Activated CD4-positive, alpha-beta T cell treated with anti-CD3 and anti-CD28 coated beads, Interleukin-2, amount 50 U/mL, for 1 hour (primary cell): ENCODE measurements at regions not wholly inside any gene's neighbourhood (a gene's known extent, or its start where the extent isn't known, plus 50 kb on each side); places are given as distances from the start of the nearest gene placed in this dataset.

Source experiments
- DNase-seq: peaks from one replicate; pipeline ENCODE4 v3.0.0-alpha.2; 2020

DNA sequence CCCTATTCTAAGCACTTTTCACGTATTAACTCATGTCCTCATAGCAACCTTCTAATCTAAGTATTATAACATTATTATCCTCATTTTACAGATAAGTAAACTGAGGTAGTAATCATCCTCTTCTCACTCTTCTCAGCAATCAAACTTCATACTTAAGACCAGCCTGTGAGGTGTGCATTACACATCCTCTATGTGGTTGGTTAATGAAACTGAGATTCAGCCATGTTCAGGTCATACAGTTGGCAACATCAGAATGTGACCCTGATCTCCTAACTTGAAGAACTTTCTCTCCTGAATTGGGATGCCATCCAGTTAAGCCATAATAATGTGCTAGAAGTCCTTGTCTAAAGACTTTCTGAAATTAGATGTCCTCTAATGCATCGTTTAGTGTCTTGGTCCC lies 275.1 kb upstream of the ANKRD55 start:
- DNase-seq = no peak

DNA sequence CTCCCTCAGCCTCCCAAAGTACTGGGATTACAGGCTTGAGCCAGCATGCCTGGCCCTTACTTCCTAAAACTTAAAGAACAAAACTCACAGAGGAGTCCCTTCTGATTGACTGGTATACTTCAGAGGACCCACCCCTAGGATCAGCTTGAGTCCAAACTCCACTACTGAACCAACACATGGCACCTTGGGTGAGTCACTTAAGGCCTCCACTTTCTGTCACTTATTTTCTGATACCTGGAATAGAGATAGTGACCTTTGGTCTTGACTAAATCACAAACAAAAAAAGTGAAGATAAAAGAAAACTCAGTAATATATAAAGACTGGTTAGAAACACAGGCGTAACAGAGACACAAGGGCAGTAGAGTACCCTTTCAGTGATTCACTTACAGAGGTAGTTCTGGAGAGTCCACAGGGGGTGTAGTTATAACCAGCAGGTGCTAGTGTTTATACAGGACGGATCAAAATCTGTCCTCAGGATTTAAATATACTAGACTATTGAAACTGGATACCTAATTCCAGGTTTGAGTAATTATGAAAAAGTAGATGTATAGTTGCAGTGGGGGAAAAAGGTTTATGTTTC lies 274.3 kb upstream of the ANKRD55 start:
- no peak for DNase-seq

DNA sequence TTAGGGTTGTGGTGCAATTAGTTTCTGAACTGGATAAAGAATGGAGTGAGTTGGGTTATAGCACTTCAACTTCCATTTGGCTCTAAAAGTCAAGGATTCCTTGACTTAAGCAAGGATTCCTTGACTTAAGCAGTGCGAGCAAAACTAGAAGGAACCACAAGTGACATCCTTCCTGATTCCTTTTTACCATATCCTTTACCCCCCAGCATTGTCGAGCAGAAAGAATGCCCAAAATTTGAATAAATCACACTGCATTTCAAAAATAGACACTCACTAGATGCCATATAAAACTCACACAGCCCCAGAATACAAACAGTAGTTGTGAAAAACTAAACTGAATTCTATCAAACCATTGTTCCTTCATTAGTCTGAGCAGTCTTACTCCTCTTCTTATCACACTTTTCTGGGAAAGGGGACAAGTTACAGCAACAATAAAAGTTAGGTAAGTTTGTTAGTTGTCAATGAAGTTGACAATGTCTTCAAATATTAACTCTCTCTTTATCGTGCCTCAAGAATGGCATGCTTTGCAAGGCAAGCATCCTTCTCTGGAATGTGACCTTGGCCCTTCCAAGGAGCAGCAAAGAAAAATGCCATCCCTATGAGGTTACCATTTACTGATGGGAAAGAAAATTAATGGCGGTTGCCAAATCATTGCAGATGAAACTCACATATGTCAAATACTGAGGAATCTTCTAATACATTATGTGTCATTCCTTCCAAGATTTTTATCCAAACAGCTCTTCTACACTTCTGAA lies 273.3 kb upstream of the ANKRD55 start:
- no peak for DNase-seq

DNA sequence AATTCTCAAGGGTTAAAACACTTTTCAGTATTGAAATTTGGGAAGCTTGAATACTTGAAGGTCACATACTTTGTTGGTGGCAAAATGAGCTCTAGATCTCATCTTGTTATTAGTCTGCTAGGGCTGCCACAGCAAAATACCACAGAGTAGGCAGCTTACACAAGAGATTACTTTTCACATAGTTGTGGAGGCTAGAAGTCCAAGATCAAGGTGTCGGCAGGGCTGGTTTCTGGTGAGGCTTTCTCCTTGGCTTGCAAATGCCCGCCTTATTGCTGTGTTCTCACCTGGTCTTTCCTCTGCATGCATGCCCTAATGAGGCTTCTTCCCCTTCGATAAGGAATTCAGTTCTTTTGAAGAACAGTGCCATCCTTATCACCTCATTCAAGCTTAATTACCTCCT lies 270.8 kb upstream of the ANKRD55 start:
- DNase-seq = no peak

DNA sequence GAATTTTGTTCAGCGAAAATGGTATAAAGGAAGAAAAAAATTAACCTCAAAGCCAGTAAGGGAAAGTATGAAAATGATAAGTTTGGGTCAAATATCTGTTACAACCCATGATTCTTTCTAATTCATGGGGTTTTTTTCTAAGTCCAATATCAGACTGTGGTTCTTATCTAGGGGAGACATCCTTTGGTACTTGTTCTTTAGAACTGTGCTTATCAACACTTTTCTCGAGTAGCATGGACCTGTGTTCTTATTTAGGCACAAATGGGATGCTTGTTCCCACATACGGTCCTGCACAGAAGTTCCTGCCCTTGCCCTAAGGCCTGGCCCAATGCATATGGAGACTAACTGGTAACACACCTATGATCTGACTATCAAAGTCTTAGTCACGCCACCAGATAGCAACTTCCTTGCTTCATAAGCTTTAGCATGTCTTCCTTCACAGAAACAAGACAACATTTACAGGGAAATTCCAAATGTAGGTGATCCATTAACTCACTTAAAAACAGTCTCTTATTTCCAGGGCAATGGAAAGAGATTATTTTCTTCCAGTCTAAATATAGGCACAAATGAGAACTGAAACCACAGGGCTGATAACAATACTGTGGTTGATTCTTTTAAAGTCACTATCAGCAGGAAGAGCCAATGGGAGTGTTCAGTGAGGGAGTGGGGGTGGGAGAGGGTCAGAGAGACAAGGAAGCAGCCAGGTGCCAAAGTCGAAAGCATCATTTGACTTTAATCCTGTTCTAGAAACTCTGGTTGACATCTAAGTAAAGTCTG lies 268.8 kb upstream of the ANKRD55 start:
- no peak for DNase-seq

DNA sequence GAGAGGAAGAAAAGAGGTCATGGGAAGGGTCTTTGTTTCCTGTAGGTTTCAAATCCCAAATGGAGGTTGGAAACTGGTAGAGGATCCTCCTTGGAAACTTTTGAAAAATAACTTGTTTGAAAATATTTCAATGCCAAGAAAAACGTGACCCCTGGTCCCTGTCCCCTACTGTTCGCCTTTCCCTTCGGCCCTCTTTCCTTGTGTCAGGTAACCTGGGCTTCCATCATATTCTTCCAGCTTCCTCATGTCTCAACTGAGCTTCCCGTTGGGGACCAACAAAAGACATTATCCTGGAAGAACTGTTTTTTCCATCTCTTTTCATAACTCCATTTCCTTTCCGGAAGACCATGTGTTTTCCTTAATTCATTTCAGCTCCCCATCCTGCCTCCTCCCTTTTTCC lies 266.8 kb upstream of the ANKRD55 start:
- no peak for DNase-seq

DNA sequence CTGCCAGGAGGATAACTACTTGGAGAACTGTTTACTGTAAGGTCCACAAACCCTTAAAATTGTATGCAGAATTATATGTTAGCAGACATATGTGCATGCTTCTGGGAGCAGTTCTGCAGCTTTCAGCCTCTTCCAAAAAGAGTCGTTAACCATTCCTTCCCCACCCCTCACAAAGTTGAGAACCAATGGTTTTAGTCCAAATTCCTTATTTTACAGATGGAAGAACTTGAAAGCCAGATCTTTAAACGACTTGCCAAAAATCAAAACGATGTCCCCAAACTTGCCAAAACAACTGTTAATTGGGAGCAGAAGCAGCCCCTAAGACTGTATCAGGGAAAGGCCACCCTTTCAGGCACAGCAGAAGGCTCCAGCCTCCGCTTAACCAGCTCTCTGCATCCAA lies 266.4 kb upstream of the ANKRD55 start:
- DNase-seq = no peak

DNA sequence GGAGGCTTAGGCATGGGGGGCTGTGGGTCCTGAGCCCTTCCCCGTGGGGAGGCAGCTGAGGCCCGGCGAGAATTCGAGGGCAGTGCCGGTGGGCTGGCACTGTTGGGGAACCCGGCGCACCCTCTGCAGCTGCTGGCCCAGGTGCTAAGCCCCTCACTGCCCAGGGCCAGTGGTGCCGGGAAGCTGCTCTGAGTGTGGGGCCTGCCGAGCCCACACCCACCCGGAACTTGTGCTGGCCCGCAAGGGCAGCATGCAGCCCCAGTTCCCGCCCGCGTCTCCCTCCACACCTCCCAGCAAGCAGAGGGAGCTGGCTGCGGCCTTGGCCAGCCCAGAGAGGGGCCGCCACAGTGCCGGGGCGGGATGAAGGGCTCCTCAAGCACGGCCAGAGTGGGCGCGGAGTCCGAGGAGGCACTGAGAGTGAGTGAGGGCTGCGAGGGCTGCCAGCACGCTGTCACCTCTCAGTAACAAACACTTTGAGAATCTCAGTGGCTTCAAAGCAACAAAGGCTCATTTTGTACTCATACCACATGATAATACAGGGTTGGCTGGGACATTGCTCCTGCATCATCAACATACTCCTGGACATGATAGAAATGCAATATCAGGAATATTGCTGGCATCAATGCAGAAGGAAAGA lies 265.7 kb upstream of the ANKRD55 start:
- no peak for DNase-seq

DNA sequence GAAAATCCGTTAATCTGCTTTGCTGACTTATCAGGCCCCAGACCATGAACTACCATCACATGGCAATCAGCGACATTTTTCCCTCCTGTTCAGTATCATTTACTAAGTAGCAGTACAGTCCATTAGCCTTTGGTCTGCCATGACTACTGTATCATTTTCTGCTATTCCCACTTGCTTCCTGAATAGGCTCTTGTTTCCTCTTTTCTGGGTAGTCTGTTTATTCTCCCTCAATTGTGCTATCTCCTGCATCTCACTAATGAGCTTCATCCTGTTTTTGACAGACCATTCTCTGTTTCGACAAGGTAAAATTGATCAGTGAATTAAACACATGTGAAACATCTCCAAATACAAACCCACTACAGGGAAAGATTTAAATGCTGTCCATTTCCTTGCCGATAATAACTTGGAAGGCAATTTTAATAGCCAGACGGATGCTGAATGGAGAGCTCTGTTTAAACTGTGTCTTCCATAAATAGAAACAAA lies 263.5 kb upstream of the ANKRD55 start:
- no peak for DNase-seq

DNA sequence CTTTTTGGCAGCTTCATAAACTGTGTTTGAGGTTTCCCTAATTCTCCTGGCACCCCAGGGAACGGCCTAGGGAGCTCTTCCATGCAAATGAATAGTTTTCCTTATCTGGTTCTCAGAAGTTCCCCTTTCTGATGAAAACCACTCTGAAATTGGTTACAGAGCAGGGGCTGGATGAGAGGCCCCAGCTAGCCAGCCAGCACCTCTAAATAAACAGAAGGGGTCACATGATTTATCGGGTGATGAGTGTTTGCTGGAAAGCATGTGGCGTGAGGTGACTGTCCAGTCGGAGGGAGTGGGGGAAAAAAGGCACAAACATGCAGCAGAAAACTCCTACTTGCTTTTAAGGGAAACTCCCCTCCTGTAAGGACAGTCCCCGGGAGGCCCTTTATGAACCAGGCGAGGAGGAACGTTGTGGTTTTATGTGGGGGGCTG lies 261.2 kb upstream of the ANKRD55 start:
- DNase-seq = no peak

DNA sequence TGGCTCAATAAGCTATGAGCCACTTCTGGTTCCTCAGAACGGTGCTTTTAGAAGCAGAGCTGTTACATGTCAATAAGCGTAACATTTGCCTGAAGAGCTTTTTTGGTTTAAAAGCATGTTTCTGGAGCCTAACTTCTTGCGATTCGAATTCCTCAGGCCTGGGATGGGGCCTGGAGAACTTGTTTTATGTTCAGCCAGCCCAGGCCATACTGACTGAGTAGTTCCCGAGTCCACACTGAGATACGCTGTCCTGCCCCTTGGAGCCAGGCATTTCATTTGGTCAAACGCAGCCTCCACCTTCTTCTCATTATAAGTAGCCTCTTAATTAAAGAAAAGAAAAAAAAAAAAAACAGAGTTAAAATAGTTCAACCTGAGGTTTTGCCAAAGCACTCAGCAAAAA lies 260.6 kb upstream of the ANKRD55 start:
- no peak for DNase-seq

DNA sequence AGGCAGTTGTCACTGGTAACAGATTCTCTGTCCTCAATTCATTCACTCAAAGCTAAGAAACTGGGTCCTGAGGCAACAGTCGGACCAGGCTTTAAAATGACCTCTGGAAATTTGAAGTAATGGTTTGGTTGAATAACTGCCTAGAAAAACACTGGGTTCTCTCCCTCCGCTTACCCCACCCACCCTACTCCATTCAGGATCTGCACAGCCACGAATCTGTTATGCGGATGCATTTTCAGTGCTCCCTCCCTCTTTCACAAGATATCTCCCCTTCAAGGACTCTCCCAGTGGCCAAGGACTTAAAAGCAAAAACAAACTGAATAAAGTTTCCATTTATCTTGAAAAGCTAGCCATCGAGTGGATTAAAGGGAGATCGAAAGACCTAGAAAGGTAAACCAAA lies 260.2 kb upstream of the ANKRD55 start:
- no peak for DNase-seq

DNA sequence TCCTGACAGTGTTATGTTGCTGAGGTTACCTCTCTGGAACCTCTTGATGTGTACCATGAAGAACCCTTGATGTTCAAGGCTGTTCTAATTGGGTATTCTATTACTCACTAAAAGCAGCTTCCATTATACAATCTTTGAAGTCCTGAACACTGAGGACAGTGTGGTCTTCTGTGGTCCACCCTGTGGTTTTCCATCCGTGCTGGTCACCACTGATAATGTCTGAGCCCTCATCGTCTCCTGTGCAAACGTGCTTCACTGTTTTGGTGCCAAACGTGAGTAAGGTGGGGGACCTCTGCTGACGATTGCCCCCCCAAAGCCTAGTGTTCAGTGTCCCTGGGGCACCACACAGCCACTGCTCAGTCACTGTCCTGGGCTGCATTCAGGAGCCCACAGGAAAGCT lies 259.7 kb upstream of the ANKRD55 start:
- no peak for DNase-seq

DNA sequence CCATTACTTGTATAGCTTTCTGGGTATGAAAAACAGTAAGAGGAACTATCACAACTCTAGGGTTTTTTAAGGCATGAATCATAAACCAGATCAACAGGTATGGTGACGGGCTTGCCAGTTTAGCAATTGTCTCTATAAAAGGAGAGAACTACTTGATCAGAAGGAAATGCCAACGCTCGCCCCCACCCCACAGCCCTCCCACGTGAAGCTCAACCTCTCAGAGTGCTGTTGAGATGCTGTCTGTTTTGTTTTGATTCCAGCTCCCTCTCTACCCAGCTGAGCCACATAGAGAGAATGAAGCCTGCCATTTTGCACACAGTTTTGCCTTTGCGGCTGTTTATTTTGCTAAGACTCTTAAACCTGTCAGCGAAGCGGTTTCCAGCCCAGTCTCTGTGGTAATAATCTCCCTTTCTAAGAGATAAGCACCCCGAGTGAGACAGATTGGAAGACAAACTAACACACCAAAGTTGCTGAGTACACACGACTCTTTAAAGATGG lies 257.9 kb upstream of the ANKRD55 start:
- DNase-seq = peak; percentile 21

DNA sequence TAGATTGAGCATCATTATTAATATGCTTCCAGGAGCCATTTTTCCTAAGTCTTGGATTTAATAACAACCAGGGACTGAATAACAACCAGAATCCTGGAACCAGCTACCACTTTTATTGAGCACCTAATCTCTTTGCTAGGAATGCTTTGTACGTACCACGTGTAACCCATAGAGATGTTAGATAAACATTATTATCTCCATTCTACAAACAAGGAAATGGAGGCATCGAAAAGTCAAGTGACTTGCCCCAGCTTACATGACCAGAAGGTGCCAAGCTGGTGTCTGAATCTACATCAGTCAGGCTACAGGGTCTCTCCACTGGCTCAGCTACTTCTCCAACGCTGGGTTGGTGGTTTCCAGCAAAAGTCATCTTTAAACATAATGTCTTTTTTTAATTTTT lies 256.1 kb upstream of the ANKRD55 start:
- DNase-seq = no peak

DNA sequence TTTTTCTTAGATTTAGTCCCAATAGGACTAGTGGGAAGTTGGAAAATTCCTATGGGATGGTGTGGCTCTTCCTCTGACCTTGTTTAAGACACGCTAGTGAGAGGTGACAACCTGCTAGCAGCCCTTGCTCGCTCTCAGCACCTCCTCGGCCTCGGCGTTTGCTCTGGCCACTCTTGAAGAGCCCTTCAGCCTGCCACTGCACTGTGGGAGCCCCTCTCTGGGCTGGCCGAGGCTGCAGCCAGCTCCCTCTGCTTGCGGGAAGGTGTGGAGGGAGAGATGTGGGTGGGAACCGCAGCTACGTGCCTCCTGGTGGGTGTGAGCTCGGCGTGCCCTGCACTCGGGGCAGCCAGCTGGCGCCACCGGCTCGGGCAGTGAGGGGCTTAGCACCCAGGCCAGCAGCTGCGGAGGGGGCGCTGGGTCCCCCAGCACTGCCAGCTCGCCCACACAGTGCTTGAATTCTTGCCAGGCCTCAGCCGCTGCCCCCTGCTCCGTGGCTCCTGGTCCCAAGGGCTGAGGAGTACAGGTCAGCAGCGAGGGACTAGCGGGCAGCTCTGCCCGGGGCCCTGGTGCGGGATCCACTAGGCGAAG lies 254.5 kb upstream of the ANKRD55 start:
- no peak for DNase-seq

DNA sequence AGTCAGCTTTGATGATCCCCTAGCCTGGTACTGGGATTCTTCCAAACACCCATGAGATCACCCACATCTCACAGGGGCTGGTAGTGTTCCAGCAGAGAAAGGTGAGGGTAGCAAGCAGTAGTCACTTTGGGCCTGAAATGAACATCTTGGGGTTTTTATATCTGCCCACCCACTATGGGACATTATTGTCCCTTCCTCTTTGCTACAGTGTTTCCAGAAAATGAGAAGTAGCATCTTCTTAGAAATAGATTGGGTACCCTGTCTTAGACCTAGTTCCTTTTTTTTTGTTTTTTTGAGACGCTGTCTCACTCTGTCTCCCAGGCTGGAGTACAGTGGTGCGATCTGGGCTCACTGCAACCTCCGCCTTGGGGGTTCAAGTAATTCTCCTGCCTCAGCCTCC lies 249.2 kb upstream of the ANKRD55 start:
- DNase-seq = no peak

DNA sequence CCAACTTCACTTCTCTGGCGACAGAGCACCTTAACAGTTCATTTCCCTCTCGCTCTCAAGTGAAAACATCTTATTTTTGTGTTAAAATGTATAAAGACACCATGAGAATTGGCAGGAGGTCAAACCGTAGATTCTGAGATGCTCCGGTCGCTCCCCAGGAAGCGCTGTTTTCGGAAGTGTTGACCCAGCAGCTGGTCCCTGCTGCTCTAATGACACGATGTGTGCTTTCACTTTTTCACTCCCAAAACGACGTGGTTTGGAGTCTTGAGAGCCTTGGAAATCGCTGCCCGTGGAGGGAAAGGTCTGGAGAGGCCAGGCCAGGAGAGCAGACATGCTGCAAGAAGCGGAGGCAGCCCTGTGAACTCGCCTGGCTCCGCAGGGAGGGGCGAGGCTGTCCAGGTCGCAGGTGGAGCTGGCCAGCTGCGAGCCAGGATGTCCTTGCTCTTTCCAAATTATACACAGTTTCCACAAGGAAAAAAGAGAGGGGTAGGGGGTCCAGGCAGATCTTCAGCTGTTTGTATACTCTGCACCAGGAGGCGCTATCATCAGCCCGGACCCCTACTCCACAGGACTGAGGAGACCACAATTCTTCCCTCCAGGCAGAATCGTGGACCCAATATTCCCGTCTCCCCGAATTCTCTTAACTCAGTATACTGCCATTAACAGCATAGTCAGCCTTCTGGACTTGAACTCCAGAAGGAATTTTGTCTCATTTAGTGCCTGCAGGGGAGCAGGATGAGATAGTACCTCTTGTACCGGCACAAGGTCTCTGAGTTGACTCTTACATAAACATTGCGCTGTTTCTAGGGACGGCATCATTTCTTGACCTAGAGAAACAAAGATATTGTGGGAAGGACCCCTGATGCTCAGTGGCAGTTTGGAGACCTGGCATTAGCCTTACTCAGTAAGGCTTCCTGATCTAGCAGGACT lies 248.6 kb upstream of the ANKRD55 start:
- no peak for DNase-seq

DNA sequence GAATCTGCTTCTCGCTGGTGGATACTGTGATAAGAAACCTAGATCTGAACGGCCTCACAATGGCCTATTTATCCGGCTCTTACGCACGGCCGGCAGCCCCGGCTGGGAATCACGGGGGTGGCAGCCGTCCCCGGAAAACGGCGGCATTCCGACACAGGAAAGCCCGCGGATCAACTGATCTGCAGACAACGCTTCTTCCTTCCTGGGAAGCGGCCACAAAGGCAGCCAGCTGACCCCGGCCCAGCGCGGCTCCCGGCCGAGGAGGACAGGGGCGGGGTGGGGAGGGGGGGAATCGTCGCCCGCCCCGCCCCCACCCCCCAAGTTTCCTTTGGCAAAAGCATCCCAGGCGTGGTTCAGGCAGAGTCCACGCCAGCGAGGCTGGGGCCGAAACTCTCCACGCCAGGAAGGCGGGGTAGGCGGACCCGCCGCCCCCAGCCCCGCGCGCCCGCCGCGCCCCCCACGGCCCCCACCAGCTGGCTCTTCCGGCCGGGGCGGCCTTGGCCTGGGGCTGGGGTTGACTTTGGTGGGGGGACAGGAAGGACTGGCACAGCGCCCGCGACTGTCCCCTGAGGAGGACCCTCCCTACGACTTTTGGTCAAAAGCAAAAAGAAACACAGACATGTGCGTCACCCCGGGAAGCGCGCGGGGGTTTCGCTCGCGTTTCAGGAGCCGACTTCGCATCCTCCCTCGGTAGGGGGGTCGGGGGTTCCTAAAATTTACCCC lies 247.7 kb upstream of the ANKRD55 start:
- peak; percentile 45 for DNase-seq

DNA sequence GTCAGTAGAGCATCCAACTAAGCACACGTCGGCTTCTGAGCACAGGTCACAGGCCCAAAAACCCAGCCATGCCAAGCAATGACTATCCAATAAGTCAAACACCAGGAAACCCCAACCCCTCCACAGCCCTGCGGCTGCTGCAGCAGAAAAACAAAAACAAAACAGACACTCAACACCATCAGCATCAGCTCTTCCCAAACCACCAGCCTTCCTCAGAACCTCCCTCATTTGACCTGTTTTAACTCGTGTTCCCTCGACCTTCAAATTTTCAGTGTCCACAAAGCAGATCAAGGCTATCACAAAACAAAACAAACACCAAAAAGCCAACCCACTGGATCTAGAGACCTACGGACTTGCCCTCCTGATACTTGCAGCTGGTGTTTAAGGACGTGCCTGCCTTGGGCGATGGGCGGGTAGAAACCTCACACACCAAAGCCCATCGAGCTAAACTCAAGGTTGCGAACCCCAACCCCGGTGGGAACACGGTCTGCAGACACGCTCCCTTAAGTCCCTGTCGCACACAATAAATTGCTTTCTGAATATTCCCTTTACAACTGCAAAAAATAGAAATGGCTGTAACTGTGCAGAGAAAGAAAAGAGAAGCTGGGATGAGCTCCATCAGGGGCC lies 247.1 kb upstream of the ANKRD55 start:
- DNase-seq = peak; percentile 43

DNA sequence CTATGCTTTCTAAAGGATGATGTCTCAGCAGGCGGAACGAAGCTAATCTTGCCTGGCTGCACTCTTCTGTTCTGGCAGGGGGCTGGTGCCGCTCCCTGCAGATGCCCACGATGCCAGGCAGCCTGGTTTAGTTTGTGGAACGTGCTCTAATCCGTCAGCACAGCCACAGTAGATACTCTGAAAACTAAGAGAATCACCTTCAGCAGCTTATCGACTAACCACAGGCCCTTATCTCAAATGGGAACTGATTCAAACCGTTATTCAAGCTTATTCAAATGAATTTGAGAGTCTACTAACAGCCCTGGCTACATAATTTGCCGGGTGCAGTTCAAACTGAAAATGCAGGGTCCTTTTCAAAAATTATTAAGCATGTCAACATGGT lies 246.6 kb upstream of the ANKRD55 start:
- no peak for DNase-seq
